Erythroblast (primary cell): ENCODE measurements at regions not wholly inside any gene's neighbourhood (a gene's known extent, or its start where the extent isn't known, plus 50 kb on each side); places are given as distances from the start of the nearest gene placed in this dataset.
"Not testable (repeated sequence)": the region's sequence is repeated elsewhere in the genome, so short reads cannot be mapped to it uniquely, and the experiment has no call there.

Source experiments
- GATA1 ChIP-seq: IDR thresholded peaks from 2 replicates; pipeline ENCODE4 v1.6.1; 2011; ENCODE audit warnings: low read depth, mild to moderate bottlenecking, control low read depth, low read length, moderate library complexity
- POLR2A ChIP-seq: IDR thresholded peaks from 2 replicates; pipeline ENCODE4 v1.6.1; 2011; ENCODE audit warnings: mild to moderate bottlenecking, low read length

DNA sequence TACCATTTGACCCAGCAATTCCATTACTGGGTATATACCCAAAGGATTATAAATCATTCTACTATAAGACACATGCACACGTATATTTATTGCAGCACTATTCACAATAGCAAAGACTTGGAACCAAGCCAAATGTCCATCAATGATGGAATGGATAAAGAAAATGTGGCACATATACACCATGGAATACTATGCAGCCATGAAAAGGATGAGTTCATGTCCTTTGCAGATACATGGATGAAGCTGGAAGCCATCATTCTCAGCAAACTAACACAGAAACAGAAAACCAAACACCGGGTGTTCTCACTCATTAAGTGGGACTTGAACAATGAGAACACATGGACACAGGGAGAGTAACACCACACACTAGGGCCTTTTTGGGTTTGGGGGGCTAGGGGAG lies 787.6 kb upstream of the EYS start:
- TF ChIP-seq POLR2A, GATA1: not testable (repeated sequence)
